RWPE1 (cell line): ENCODE measurements at regions not wholly inside any gene's neighbourhood (a gene's known extent, or its start where the extent isn't known, plus 50 kb on each side); places are given as distances from the start of the nearest gene placed in this dataset.

Experiments used
- CTCF ChIA-PET: fragments of 350-600 bp; sonication (Branson Sonifier 250); formaldehyde crosslinking; extraction: SDS; loops from one replicate; lab custom pipeline; 2021; lab: Yijun Ruan, JAX
- POLR2A ChIA-PET: fragments of 400-600 bp; formaldehyde crosslinking; extraction: SDS; loops from one replicate; lab custom pipeline; 2020; ENCODE audit warnings: antibody characterized with exemption; ENCODE audit not compliant: low non-redundant PET; lab: Yijun Ruan, JAX
- DNase-seq: peaks from one replicate; pipeline ENCODE4 v3.0.0; 2012; ENCODE audit warnings: low spot score
- H3K27ac ChIP-seq: fragments of 450-650 bp; 2 replicates; pipeline ENCODE4 v1.5.1; 2017
- CTCF ChIP-seq: fragments of 450-650 bp; conservative IDR thresholded peaks from 2 replicates; pipeline ENCODE4 v1.5.1; 2017; ENCODE audit warnings: low read depth, mild to moderate bottlenecking

GRCh38 chr7:1307828-1308227, 75.2 kb downstream of the UNCX start:
- no peak for TF ChIP-seq CTCF
- CTCF ChIA-PET: no interaction called here
- POLR2A ChIA-PET: no interaction called here
- DNase-seq: no peak
- H3K27ac ChIP-seq: no peak overlapping the region

- CTCF ChIA-PET: no interaction called here
- no peak for DNase-seq
- H3K27ac ChIP-seq: no peak overlapping the region
- TF ChIP-seq CTCF: no peak
- POLR2A ChIA-PET: no interaction called here
Observed at GRCh38 chr7:1309290-1309689, 76.6 kb downstream of the UNCX start.

GRCh38 chr7:1309996-1310395, 77.3 kb downstream of the UNCX start:
- POLR2A ChIA-PET: no interaction called here
- CTCF ChIA-PET: no interaction called here
- TF ChIP-seq CTCF: no peak
- no peak overlapping the region for H3K27ac ChIP-seq
- no peak for DNase-seq

- CTCF ChIA-PET: no interaction called here
- POLR2A ChIA-PET: no interaction called here
- H3K27ac ChIP-seq: no peak overlapping the region
- TF ChIP-seq CTCF: no peak
- DNase-seq: no peak
Observed at GRCh38 chr7:1310936-1311335, 78.3 kb downstream of the UNCX start.

- POLR2A ChIA-PET: no interaction called here
- CTCF ChIA-PET: no interaction called here
- no peak for TF ChIP-seq CTCF
- DNase-seq: no peak
- no peak overlapping the region for H3K27ac ChIP-seq
Observed at GRCh38 chr7:1311406-1312135, 78.9 kb downstream of the UNCX start.

GRCh38 chr7:1312136-1313070, 79.7 kb downstream of the UNCX start:
- no peak for TF ChIP-seq CTCF
- POLR2A ChIA-PET: no interaction called here
- CTCF ChIA-PET: no interaction called here

More at GRCh38 chr7:1312136-1313070, 79.7 kb downstream of the UNCX start:
- H3K27ac ChIP-seq: no peak overlapping the region
- no peak for DNase-seq
